ENCODE measurements at regions not wholly inside any gene's neighbourhood (a gene's known extent, or its start where the extent isn't known, plus 50 kb on each side); places are given as distances from the start of the nearest gene placed in this dataset.

- TF ChIP-seq CTCF (IDR thresholded peaks at IDR 0.05) (no peak), EZH2 (IDR thresholded peaks at IDR 0.05; ENCODE audit: borderline replicate concordance, insufficient read depth, low read depth, low read length, poor library complexity, severe bottlenecking) (no peak)
Observed at GRCh38 chr4:1462009-1462767, 55.9 kb upstream of the NKX1-1 start.
